ENCODE measurements at regions not wholly inside any gene's neighbourhood (a gene's known extent, or its start where the extent isn't known, plus 50 kb on each side); places are given as distances from the start of the nearest gene placed in this dataset.

- no peak for DNase-seq (ENCODE audit: low read depth in 2 of 2)
Observed at GRCh38 chr10:78248651-78249464, 215.2 kb downstream of the RPS24 start.

DNA sequence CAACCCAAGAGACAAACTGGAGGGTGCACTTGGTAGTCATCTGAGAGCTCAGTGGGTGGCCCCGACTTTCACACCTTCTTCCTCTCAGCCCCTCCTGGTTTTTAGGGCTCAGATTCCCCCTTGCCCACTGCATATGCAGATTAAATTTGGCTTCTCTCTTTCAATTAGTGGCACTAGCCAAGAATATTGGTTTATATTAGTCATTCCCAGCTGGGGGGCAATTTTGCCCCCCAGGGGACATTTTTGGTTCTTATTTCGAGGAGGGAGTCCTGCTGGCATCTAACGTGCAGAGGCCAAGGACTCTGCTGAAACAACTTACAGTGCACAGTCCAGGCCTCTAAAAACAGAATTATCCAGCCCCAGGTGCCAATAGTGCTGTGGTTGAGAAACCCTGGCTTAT is 216.0 kb downstream of the RPS24 start:
- no peak for DNase-seq (ENCODE audit: low read depth in 2 of 2)

- DNase-seq (ENCODE audit: low read depth in 2 of 2): no peak
Observed at GRCh38 chr10:78250313-78251015, 216.8 kb downstream of the RPS24 start.

- DNase-seq (ENCODE audit: low read depth in 2 of 2): no peak
Observed at GRCh38 chr10:78251016-78251385, 217.3 kb downstream of the RPS24 start.

GRCh38 chr10:78252286-78252685 is 218.6 kb downstream of the RPS24 start:
- no peak for DNase-seq (ENCODE audit: low read depth in 2 of 2)

DNA sequence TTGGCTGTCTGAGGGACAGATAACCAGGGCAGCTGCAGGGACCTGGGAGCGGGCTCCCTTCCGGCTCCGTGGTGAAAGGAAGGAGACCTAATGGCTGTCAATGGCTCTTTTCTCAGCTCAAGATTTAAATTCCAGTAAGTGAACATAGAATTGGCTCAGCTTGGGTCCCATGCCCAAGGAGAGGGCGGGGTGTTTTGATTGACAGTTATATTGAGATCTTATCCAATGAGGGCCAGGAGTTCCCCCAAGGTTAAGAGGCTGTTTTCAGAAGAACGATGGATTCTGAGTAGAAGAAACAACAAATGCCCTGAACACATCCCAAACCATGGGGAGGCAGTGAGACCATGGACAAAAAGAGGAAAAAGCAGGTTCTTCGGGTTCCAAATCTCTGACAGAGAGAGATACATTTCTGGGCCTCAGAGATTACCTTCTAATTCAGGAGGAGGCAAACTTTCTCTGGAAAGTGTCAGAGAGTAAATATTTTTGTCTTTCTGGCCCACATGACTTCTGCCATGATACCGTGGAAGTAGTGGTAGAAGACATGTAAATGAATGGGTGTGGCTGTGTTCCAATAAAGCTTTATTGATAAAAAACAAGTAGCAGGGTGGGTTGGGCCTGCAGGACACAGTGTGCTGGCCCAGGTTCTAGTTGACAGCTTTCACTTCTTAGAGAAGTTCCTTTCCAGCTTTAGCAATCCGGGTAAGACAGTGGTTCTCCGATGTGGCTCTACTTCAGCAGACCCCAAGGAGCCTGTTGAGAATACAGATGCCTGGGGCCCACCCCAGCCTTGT is 219.6 kb downstream of the RPS24 start:
- no peak for DNase-seq (ENCODE audit: low read depth in 2 of 2)

DNA sequence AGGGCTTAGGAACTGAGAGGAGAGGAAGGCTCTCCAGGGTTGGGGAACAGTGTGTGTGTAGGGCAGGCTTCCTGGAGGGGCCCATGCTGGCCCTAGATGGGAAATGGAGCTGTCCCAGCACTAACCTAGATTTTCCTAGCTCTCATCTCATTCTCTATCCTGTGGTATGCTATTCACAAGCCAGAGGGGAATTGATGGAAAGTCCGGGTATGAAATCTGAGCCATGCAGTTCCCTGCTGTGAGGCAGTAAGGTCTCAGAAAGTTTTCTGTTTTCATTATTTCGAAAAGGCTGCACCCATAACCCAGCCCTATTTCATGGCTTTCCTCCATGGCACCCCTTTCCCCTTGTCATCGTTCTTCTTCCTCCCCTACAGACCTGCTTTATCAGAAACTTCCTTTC is 220.3 kb downstream of the RPS24 start:
- DNase-seq (ENCODE audit: low read depth in 2 of 2): no peak

DNA sequence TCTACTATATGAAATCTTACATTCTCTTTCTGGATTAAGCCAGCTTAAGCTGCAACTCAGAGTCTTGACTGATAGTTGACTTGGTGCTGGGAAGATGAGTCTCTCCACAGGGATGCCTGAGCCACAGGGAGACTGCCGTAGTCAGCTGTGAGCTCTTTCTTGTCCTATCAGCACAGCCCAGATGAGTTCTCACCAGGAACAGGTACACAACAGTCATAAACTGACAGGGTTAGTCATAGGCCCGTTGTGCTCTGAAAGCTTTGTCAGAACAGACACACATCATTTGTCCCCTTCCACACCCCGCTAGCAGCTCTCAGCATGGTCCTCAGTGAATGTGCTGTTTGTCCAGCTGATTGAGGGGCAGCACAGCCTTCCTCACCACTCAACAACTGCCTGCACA is 221.6 kb downstream of the RPS24 start:
- no peak for DNase-seq (ENCODE audit: low read depth in 2 of 2)

GRCh38 chr10:78255796-78256638 is 222.4 kb downstream of the RPS24 start:
- DNase-seq (ENCODE audit: low read depth in 2 of 2): no peak

DNA sequence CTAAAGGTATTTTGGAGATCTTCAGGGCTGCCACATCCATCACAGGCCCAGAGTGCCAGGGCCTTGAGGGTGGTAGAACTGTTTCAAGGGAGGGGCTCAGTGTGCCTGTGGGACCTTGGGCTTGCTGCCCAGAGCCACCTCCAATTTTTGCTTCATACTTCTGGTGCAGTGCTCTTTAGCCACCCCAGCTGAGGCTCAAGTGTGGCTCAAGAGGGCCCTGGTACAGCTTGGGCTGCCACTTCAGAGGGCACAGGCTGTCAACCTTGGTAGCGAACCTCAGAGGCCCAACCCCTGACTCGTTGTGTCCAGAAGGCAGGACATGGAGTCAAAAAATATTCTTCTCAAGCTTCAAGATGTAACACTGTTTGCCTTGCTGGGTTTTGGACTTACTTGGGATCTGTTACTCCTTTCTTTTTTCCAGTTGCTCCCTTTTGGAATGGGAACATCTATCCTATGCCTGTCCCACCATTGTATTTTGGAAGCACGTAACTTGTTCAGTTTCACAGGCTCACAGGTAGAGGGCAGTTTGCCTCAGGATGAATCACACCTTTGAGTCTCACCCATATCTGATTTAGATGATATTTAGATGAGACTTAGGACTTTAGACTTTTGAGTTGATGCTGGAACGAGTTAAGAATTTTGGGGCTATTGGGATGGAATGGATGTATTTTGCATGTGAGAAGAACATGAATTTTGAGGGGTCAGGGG is 224.8 kb downstream of the RPS24 start:
- DNase-seq (ENCODE audit: low read depth in 2 of 2): no peak

- DNase-seq (ENCODE audit: low read depth in 2 of 2): no peak
Observed at GRCh38 chr10:78259391-78259790, 225.7 kb downstream of the RPS24 start.

- no peak for DNase-seq (ENCODE audit: low read depth in 2 of 2)
Observed at GRCh38 chr10:78260141-78260540, 226.5 kb downstream of the RPS24 start.

DNA sequence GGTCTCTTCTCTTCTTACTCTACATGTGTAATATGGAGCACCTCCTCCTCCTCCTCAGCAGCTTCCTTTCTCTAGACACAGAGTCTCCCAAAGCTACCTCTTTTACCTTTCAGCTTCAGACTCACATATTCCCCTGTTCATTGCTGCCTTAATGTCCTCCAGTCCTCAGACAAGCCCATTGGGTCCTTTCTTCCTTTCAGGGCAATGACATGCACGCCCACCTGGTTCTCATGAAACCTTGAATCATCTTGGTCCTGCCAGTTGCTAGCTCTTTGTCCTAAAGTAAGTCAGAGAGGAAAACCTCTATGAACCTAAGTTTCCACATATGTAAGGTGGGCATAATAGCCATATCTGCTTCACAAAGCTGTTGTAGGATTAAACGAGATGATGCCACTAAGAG is 227.0 kb downstream of the RPS24 start:
- DNase-seq (ENCODE audit: low read depth in 2 of 2): no peak

- DNase-seq (ENCODE audit: low read depth in 2 of 2): no peak
Observed at GRCh38 chr10:78261291-78261690, 227.6 kb downstream of the RPS24 start.

DNA sequence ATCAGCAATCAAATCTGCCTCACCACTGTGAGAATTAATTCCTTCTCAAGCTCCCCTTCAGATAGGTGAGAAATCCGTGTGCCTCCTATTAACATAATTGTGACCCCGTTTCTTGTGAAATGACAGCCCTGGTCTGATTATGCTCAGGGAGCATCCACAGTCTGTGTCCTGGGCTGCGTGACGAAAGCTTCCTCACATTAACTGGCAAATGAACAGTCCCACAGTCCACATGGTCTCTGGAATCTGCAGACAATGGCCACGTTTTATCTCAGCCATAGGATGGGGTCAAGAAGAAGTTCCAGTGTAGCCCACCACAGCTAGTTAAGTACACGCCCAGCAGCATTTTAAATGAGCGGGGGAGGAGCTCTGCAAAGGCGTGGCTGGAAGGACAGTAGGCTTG is 229.2 kb downstream of the RPS24 start:
- DNase-seq (ENCODE audit: low read depth in 2 of 2): no peak

DNA sequence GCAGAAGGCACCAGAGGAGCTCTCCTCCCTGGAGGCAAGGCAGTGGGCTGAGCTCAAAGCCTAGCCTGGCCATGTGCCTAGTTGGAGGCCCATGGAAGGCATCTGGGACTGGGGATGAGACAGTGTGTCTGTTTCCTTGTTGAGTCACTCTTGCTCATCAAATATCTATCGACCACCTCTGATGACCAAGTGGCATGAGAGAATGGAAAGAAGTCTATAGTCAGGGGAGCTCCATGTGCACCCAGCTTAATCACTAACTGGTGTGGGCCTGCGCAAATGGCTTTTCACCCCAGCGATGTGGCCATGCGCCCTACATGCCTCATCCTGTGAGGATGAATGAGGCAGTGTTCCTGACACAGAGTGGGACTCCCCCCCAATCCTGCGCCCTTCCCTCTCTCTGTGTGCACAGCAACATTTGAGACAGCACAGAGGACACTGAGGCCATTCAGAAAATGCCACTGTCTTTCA is 229.9 kb downstream of the RPS24 start:
- DNase-seq (ENCODE audit: low read depth in 2 of 2): no peak

DNA sequence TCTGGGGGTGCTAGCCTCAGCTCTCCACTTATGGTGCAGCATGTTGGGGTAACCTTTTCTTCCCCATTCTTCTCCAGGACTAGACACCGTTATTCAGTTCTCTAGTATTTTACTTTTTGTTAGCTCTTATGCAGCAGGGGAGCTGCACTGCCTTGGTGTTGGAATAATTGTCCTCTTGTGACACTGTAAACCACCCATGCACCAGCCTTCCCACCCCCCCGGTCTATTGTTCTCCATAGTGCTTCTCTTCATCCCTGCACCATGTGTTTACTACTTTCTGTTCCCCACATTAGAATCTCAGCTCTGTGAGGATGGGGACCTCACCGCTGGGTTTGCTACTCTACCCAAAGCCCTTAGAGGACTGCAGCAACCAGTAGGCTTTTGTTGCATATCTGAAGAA is 230.7 kb downstream of the RPS24 start:
- no peak for DNase-seq (ENCODE audit: low read depth in 2 of 2)

DNA sequence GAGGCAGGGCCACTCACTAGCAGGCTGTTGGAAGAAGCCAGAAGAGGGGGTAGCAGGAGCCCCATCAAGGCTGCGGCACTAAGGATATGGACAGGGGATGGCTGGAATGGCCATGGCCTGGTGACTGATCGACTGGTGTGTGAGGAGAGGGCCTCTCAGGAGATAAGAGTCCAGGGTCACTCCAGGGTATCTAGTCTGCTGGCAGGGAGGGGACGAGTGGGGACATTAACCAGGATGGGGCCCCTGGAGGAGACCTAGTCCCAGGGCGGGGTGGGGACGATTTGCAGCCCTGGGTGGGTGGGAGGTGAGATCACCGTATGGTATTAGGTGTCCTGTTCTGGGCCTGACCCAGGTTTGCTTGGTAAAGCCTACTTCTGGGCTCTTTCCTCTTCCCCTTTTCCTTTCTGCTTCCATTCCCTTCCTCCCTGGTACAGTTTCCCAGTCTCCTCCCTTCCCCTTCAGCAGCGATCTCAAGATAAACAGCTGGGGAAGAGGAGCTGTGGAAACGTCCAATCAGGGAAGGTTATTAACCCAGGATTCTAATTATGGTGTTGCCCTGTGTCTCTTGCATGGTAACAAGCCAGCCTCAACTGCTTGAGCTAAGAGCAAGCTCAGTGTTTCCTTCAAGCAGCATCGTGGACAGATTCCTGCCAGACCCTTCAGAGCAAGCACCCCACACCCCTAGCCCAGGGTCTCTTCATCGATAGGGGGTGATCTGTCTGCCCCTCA is 233.2 kb downstream of the RPS24 start:
- no peak for DNase-seq (ENCODE audit: low read depth in 2 of 2)

- no peak for DNase-seq (ENCODE audit: low read depth in 2 of 2)
Observed at GRCh38 chr10:78267598-78267997, 233.9 kb downstream of the RPS24 start.

- no peak for DNase-seq (ENCODE audit: low read depth in 2 of 2)
Observed at GRCh38 chr10:78269060-78269459, 235.4 kb downstream of the RPS24 start.
